ENCODE measurements at regions not wholly inside any gene's neighbourhood (a gene's known extent, or its start where the extent isn't known, plus 50 kb on each side); places are given as distances from the start of the nearest gene placed in this dataset.

- FAIRE-seq (no peak), ATAC-seq (no peak), DNase-seq (no peak)
- WGBS, 2 donors, result 91 to 92% methylated on average over 3 of the region's 3 CpGs
- Histone ChIP-seq H3K4me1 (no peaks in the 10 kb centered on the region), H3K4me3 (no peak overlapping the region), H3K27me3 (peaks cover 0 to 3% (median 0%) of the 10 kb centered on the region in 4 donors), H3K36me3 (no peaks in the 10 kb centered on the region), H3K9me3 (no peaks in the 10 kb centered on the region), H3K27ac (no peak overlapping the region)
- TF ChIP-seq, protein P1, sequence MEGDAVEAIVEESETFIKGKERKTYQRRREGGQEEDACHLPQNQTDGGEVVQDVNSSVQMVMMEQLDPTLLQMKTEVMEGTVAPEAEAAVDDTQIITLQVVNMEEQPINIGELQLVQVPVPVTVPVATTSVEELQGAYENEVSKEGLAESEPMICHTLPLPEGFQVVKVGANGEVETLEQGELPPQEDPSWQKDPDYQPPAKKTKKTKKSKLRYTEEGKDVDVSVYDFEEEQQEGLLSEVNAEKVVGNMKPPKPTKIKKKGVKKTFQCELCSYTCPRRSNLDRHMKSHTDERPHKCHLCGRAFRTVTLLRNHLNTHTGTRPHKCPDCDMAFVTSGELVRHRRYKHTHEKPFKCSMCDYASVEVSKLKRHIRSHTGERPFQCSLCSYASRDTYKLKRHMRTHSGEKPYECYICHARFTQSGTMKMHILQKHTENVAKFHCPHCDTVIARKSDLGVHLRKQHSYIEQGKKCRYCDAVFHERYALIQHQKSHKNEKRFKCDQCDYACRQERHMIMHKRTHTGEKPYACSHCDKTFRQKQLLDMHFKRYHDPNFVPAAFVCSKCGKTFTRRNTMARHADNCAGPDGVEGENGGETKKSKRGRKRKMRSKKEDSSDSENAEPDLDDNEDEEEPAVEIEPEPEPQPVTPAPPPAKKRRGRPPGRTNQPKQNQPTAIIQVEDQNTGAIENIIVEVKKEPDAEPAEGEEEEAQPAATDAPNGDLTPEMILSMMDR (IDR thresholded peaks at IDR 0.05), result no peak
- intact Hi-C loops (cut with DNase I), result no loop called here
These were observed 381.2 kb upstream of the RUNX1 start for GRCh38 chr21:35430260-35430659.

- H3K4me1 ChIP-seq, result no peaks in the 10 kb centered on the region
- DNase-seq (no peak), ATAC-seq (peak in 2 of 4 donors; percentile 14 to 34), FAIRE-seq (no peak)
- intact Hi-C loops (cut with DNase I), result no loop called here
- H3K36me3 ChIP-seq, result no peaks in the 10 kb centered on the region
- H3K9me3 ChIP-seq, result no peaks in the 10 kb centered on the region
- H3K4me3 ChIP-seq, result no peak overlapping the region
- no peak overlapping the region for H3K27ac ChIP-seq
- TF ChIP-seq, protein P1 (IDR thresholded peaks at IDR 0.05), result no peak
- peaks cover 0 to 3% (median 0%) of the 10 kb centered on the region in 4 donors for H3K27me3 ChIP-seq
These were observed 379.8 kb upstream of the RUNX1 start for GRCh38 chr21:35428937-35429336.

GRCh38 chr21:35428489-35428888, 379.4 kb upstream of the RUNX1 start:
- Histone ChIP-seq H3K4me3 (no peak overlapping the region), H3K27ac (no peak overlapping the region), H3K9me3 (no peaks in the 10 kb centered on the region), H3K27me3 (peaks cover 0 to 3% (median 0%) of the 10 kb centered on the region in 4 donors), H3K4me1 (no peaks in the 10 kb centered on the region), H3K36me3 (no peaks in the 10 kb centered on the region)
- ATAC-seq (peak in 2 of 4 donors; percentile 65 to 69), DNase-seq (peak in 1 of 6 donors; percentile 27), FAIRE-seq (no peak)
- intact Hi-C loops (cut with DNase I), result no loop called here
- TF ChIP-seq, protein P1 (IDR thresholded peaks at IDR 0.05), result no peak
- WGBS, 2 donors, result 32 to 38% methylated on average over 9 of the region's 9 CpGs

GRCh38 chr21:35428001-35428320, 378.9 kb upstream of the RUNX1 start:
- TF ChIP-seq, protein P1 (IDR thresholded peaks at IDR 0.05), result no peak
- intact Hi-C loops (cut with DNase I), result no loop called here
- ATAC-seq (peak in 2 of 4 donors; percentile 58 to 78), FAIRE-seq (no peak), DNase-seq (no peak)
- Histone ChIP-seq H3K4me3 (no peak overlapping the region), H3K36me3 (no peaks in the 10 kb centered on the region), H3K27ac (no peak overlapping the region), H3K27me3 (peaks cover 0 to 3% (median 0%) of the 10 kb centered on the region in 4 donors), H3K4me1 (no peaks in the 10 kb centered on the region), H3K9me3 (no peaks in the 10 kb centered on the region)

GRCh38 chr21:35427320-35428000, 378.4 kb upstream of the RUNX1 start:
- H3K9me3 ChIP-seq, result no peaks in the 10 kb centered on the region
- H3K4me1 ChIP-seq, result no peaks in the 10 kb centered on the region
- WGBS, 2 donors, result 61 to 64% methylated on average over 9 of the region's 9 CpGs
- H3K27me3 ChIP-seq, result peaks cover 0 to 3% (median 0%) of the 10 kb centered on the region in 4 donors
- peak in 2 of 4 donors; percentile 39 to 67 for ATAC-seq
- FAIRE-seq, result no peak
- no peak overlapping the region for H3K27ac ChIP-seq
- H3K4me3 ChIP-seq, result no peak overlapping the region
- DNase-seq, result no peak
- TF ChIP-seq, protein P1 (IDR thresholded peaks at IDR 0.05), result no peak
- no peaks in the 10 kb centered on the region for H3K36me3 ChIP-seq
- intact Hi-C loops (cut with DNase I), result no loop called here

Data from pancreas (tissue), 10 donors.